GM23338 (cell line): ENCODE measurements at regions not wholly inside any gene's neighbourhood (a gene's known extent, or its start where the extent isn't known, plus 50 kb on each side); places are given as distances from the start of the nearest gene placed in this dataset.

Source experiments
- ATAC-seq: fragments of 200-7000 bp; cut with Tn5 transposase; 3 replicates; pipeline ENCODE4 v1.9.1; 2020
- DNase-seq: peaks from one replicate; pipeline ENCODE4 v3.0.0-alpha.2; 2015; ENCODE audit warnings: low spot score
- H2AFZ ChIP-seq: fragments of 200-600 bp; sonication (generic); 2 replicates; pipeline ENCODE4 v1.8.0; 2016; ENCODE audit warnings: antibody characterized with exemption, mild to moderate bottlenecking, moderate library complexity
- H3F3A ChIP-seq: fragments of 200-600 bp; sonication (generic); replicated peaks from 2 replicates; pipeline ENCODE4 v1.8.0; 2017; ENCODE audit warnings: antibody characterized with exemption, mixed run types, low read depth
- H3K27ac ChIP-seq: fragments of 200-600 bp; sonication (generic); 2 replicates; pipeline ENCODE4 v1.6.1; 2016; ENCODE audit warnings: low read depth
- H3K27me3 ChIP-seq: fragments of 200-600 bp; sonication (generic); 2 replicates; pipeline ENCODE4 v1.8.0; 2016; ENCODE audit warnings: mild to moderate bottlenecking, mixed run types, moderate library complexity; ENCODE audit not compliant: insufficient read depth
- H3K36me3 ChIP-seq: fragments of 200-600 bp; sonication (generic); 2 replicates; pipeline ENCODE4 v1.8.0; 2016; ENCODE audit warnings: mild to moderate bottlenecking; ENCODE audit not compliant: insufficient read depth
- H3K4me1 ChIP-seq: fragments of 200-600 bp; sonication (generic); 2 replicates; pipeline ENCODE4 v1.8.0; 2016; ENCODE audit warnings: mild to moderate bottlenecking, moderate library complexity; ENCODE audit not compliant: insufficient read depth
- H3K4me2 ChIP-seq: fragments of 200-600 bp; sonication (generic); 2 replicates; pipeline ENCODE4 v1.7.1; 2017; ENCODE audit warnings: mixed run types
- H3K4me3 ChIP-seq: fragments of 200-600 bp; sonication (generic); 2 replicates; pipeline ENCODE4 v1.6.1; 2016; ENCODE audit warnings: mixed run types
- H3K79me2 ChIP-seq: fragments of 200-600 bp; sonication (generic); replicated peaks from 2 replicates; pipeline ENCODE4 v1.8.0; 2017; ENCODE audit warnings: mild to moderate bottlenecking; ENCODE audit not compliant: insufficient read depth
- H3K9me2 ChIP-seq: fragments of 200-600 bp; sonication (generic); 2 replicates; pipeline ENCODE4 v1.8.0; 2017; ENCODE audit not compliant: insufficient read depth
- H4K20me1 ChIP-seq: fragments of 200-600 bp; sonication (generic); replicated peaks from 2 replicates; pipeline ENCODE4 v1.8.0; 2017; ENCODE audit warnings: mild to moderate bottlenecking; ENCODE audit not compliant: insufficient read depth
- H3K27ac Mint-ChIP-seq: 2 replicates; pipeline ENCODE4 v1.8.0; 2020; ENCODE audit warnings: inconsistent platforms, mild to moderate bottlenecking, moderate library complexity, mixed read lengths
- H3K27me3 Mint-ChIP-seq: 3 replicates; pipeline ENCODE4 v1.8.0; 2022; ENCODE audit warnings: low read depth, mild to moderate bottlenecking, moderate library complexity, mixed read lengths, inconsistent platforms; ENCODE audit not compliant: insufficient read depth, poor library complexity
- H3K36me3 Mint-ChIP-seq: 3 replicates; pipeline ENCODE4 v1.8.0; 2021; ENCODE audit warnings: low read depth, mild to moderate bottlenecking, inconsistent platforms, moderate library complexity, mixed read lengths
- H3K4me1 Mint-ChIP-seq: 3 replicates; pipeline ENCODE4 v1.8.0; 2020; ENCODE audit warnings: mild to moderate bottlenecking, inconsistent platforms, mixed read lengths
- H3K4me3 Mint-ChIP-seq: 3 replicates; pipeline ENCODE4 v1.8.0; 2021; ENCODE audit warnings: moderate library complexity, mild to moderate bottlenecking, inconsistent platforms, mixed read lengths
- H3K9me3 Mint-ChIP-seq: 3 replicates; pipeline ENCODE4 v1.8.0; 2020; ENCODE audit warnings: moderate library complexity, mild to moderate bottlenecking, inconsistent platforms, mixed read lengths
- CREB1 ChIP-seq: fragments of 250-450 bp; sonication (Bioruptor Pico); IDR thresholded peaks from 2 replicates; pipeline ENCODE4 v1.5.0; 2020; ENCODE audit warnings: low read depth, mild to moderate bottlenecking, moderate library complexity
- CTCF ChIP-seq, 2 experiments: fragments of 200-600 bp in 1 of 2; sonication (generic) in 1 of 2; conservative IDR thresholded peaks; 2 replicates each; pipeline versions ENCODE4 v1.5.1 to v1.6.1; 2016 to 2017; ENCODE audit warnings: antibody characterized with exemption in 2 of 2, low read depth in 2 of 2, mild to moderate bottlenecking in 2 of 2, moderate library complexity in 1 of 2
- EZH2 ChIP-seq: fragments of 200-600 bp; sonication (generic); IDR thresholded peaks from one replicate; pipeline ENCODE4 v1.8.0; 2017; ENCODE audit warnings: antibody characterized with exemption, mild to moderate bottlenecking, low read depth; ENCODE audit not compliant: unreplicated experiment
- EZH2phosphoT487 ChIP-seq: fragments of 200-600 bp; sonication (generic); IDR thresholded peaks from one replicate; pipeline ENCODE4 v1.8.1; 2018; ENCODE audit warnings: antibody characterized with exemption; ENCODE audit not compliant: unreplicated experiment
- JUNB ChIP-seq: IDR thresholded peaks from one replicate; pipeline ENCODE4 v1.6.1; 2016; ENCODE audit warnings: antibody characterized with exemption; ENCODE audit not compliant: unreplicated experiment
- NANOG ChIP-seq: IDR thresholded peaks from 2 replicates; pipeline ENCODE4 v1.6.1; 2016; ENCODE audit warnings: antibody characterized with exemption, borderline replicate concordance
- POLR2AphosphoS5 ChIP-seq: IDR thresholded peaks from 2 replicates; pipeline ENCODE4 v1.6.1; 2016; ENCODE audit warnings: antibody characterized with exemption, low read depth
- STAT1 ChIP-seq: IDR thresholded peaks from one replicate; pipeline ENCODE4 v1.6.1; 2016; ENCODE audit warnings: antibody characterized with exemption; ENCODE audit not compliant: unreplicated experiment
- ZNF114 ChIP-seq: fragments of 250-450 bp; sonication (Bioruptor Pico); IDR thresholded peaks from 2 replicates; pipeline ENCODE4 v1.5.0; 2020; ENCODE audit warnings: mild to moderate bottlenecking, moderate library complexity
- ZNF331 ChIP-seq: fragments of 250-450 bp; sonication (Bioruptor Pico); IDR thresholded peaks from 2 replicates; pipeline ENCODE4 v1.5.0; 2020; ENCODE audit warnings: low read depth, mild to moderate bottlenecking, moderate library complexity
- TF ChIP-seq, protein P1 (sequence below): fragments of 250-450 bp; sonication (Bioruptor Pico); IDR thresholded peaks from 2 replicates; pipeline ENCODE4 v1.5.0; 2020; ENCODE audit warnings: mild to moderate bottlenecking, moderate library complexity
- TF ChIP-seq, protein P2 (sequence below): IDR thresholded peaks from one replicate; pipeline ENCODE4 v1.6.1; 2018; ENCODE audit warnings: antibody characterized with exemption; ENCODE audit not compliant: unreplicated experiment
- TF ChIP-seq, protein P3 (sequence below): IDR thresholded peaks from 2 replicates; pipeline ENCODE4 v1.6.1; 2016; ENCODE audit warnings: antibody characterized with exemption

- no peaks in the 10 kb centered on the region; the same call in 2 of the 3 replicates for H3K36me3 Mint-ChIP-seq
- H3K4me3 Mint-ChIP-seq, result no peak overlapping the region
- H3K36me3 ChIP-seq, result no peaks in the 10 kb centered on the region
- H4K20me1 ChIP-seq, result no peaks in the 10 kb centered on the region
- H3K4me1 ChIP-seq, result no peaks in the 10 kb centered on the region
- TF ChIP-seq EZH2phosphoT487 (no peak), CTCF (conservative IDR thresholded peaks at IDR 0.05; ENCODE audit: low read depth in 2 of 2) (no peak), NANOG (no peak), JUNB (no peak), ZNF114 (no peak), ZNF331 (CRISPR knock-in tag) (no peak), CREB1 (CRISPR knock-in tag) (no peak), POLR2AphosphoS5 (no peak), EZH2 (no peak), STAT1 (no peak)
- TF ChIP-seq, protein P1, sequence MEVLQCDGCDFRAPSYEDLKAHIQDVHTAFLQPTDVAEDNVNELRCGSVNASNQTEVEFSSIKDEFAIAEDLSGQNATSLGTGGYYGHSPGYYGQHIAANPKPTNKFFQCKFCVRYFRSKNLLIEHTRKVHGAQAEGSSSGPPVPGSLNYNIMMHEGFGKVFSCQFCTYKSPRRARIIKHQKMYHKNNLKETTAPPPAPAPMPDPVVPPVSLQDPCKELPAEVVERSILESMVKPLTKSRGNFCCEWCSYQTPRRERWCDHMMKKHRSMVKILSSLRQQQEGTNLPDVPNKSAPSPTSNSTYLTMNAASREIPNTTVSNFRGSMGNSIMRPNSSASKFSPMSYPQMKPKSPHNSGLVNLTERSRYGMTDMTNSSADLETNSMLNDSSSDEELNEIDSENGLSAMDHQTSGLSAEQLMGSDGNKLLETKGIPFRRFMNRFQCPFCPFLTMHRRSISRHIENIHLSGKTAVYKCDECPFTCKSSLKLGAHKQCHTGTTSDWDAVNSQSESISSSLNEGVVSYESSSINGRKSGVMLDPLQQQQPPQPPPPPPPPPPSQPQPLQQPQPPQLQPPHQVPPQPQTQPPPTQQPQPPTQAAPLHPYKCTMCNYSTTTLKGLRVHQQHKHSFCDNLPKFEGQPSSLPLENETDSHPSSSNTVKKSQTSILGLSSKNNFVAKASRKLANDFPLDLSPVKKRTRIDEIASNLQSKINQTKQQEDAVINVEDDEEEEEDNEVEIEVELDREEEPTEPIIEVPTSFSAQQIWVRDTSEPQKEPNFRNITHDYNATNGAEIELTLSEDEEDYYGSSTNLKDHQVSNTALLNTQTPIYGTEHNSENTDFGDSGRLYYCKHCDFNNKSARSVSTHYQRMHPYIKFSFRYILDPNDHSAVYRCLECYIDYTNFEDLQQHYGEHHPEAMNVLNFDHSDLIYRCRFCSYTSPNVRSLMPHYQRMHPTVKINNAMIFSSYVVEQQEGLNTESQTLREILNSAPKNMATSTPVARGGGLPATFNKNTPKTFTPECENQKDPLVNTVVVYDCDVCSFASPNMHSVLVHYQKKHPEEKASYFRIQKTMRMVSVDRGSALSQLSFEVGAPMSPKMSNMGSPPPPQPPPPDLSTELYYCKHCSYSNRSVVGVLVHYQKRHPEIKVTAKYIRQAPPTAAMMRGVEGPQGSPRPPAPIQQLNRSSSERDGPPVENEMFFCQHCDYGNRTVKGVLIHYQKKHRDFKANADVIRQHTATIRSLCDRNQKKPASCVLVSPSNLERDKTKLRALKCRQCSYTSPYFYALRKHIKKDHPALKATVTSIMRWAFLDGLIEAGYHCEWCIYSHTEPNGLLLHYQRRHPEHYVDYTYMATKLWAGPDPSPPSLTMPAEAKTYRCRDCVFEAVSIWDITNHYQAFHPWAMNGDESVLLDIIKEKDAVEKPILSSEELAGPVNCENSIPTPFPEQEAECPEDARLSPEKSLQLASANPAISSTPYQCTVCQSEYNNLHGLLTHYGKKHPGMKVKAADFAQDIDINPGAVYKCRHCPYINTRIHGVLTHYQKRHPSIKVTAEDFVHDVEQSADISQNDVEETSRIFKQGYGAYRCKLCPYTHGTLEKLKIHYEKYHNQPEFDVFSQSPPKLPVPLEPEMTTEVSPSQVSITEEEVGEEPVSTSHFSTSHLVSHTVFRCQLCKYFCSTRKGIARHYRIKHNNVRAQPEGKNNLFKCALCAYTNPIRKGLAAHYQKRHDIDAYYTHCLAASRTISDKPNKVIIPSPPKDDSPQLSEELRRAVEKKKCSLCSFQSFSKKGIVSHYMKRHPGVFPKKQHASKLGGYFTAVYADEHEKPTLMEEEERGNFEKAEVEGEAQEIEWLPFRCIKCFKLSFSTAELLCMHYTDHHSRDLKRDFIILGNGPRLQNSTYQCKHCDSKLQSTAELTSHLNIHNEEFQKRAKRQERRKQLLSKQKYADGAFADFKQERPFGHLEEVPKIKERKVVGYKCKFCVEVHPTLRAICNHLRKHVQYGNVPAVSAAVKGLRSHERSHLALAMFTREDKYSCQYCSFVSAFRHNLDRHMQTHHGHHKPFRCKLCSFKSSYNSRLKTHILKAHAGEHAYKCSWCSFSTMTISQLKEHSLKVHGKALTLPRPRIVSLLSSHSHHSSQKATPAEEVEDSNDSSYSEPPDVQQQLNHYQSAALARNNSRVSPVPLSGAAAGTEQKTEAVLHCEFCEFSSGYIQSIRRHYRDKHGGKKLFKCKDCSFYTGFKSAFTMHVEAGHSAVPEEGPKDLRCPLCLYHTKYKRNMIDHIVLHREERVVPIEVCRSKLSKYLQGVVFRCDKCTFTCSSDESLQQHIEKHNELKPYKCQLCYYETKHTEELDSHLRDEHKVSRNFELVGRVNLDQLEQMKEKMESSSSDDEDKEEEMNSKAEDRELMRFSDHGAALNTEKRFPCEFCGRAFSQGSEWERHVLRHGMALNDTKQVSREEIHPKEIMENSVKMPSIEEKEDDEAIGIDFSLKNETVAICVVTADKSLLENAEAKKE, result no peak
- TF ChIP-seq, protein P2, sequence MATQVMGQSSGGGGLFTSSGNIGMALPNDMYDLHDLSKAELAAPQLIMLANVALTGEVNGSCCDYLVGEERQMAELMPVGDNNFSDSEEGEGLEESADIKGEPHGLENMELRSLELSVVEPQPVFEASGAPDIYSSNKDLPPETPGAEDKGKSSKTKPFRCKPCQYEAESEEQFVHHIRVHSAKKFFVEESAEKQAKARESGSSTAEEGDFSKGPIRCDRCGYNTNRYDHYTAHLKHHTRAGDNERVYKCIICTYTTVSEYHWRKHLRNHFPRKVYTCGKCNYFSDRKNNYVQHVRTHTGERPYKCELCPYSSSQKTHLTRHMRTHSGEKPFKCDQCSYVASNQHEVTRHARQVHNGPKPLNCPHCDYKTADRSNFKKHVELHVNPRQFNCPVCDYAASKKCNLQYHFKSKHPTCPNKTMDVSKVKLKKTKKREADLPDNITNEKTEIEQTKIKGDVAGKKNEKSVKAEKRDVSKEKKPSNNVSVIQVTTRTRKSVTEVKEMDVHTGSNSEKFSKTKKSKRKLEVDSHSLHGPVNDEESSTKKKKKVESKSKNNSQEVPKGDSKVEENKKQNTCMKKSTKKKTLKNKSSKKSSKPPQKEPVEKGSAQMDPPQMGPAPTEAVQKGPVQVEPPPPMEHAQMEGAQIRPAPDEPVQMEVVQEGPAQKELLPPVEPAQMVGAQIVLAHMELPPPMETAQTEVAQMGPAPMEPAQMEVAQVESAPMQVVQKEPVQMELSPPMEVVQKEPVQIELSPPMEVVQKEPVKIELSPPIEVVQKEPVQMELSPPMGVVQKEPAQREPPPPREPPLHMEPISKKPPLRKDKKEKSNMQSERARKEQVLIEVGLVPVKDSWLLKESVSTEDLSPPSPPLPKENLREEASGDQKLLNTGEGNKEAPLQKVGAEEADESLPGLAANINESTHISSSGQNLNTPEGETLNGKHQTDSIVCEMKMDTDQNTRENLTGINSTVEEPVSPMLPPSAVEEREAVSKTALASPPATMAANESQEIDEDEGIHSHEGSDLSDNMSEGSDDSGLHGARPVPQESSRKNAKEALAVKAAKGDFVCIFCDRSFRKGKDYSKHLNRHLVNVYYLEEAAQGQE, result no peak
- TF ChIP-seq, protein P3, sequence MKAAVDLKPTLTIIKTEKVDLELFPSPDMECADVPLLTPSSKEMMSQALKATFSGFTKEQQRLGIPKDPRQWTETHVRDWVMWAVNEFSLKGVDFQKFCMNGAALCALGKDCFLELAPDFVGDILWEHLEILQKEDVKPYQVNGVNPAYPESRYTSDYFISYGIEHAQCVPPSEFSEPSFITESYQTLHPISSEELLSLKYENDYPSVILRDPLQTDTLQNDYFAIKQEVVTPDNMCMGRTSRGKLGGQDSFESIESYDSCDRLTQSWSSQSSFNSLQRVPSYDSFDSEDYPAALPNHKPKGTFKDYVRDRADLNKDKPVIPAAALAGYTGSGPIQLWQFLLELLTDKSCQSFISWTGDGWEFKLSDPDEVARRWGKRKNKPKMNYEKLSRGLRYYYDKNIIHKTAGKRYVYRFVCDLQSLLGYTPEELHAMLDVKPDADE, result no peak
- no peak overlapping the region for H2AFZ ChIP-seq
- H3K4me1 Mint-ChIP-seq, result peaks cover 7% of the 10 kb centered on the region; the same call in 2 of the 3 replicates
- no peaks in the 10 kb centered on the region for H3K9me3 Mint-ChIP-seq
- no peak overlapping the region for H3K4me3 ChIP-seq
- no peaks in the 10 kb centered on the region for H3K9me2 ChIP-seq
- DNase-seq (no peak), ATAC-seq (no peak)
- no peaks in the 10 kb centered on the region for H3F3A ChIP-seq
- H3K27ac Mint-ChIP-seq, result no peak overlapping the region
- no peaks in the 10 kb centered on the region for H3K79me2 ChIP-seq
- no peak overlapping the region for H3K27ac ChIP-seq
- no peak overlapping the region for H3K4me2 ChIP-seq
- H3K27me3 Mint-ChIP-seq, result peaks cover 1% of the 10 kb centered on the region
- H3K27me3 ChIP-seq, result no peaks in the 10 kb centered on the region
These were observed 111.6 kb upstream of the NUDT6 start for GRCh38 chr4:123034023-123034422.
